OCI-LY1 (cell line): ENCODE measurements at regions not wholly inside any gene's neighbourhood (a gene's known extent, or its start where the extent isn't known, plus 50 kb on each side); places are given as distances from the start of the nearest gene placed in this dataset.

Experiments used
- H2AFZ ChIP-seq: fragments of 200-600 bp; sonication (generic), shearing (Covaris generic); 2 replicates; pipeline ENCODE4 v1.6.0; 2014; ENCODE audit warnings: antibody characterized with exemption, mild to moderate bottlenecking, low read length
- H3F3A ChIP-seq: fragments of 200-600 bp; sonication (generic), shearing (Covaris generic); 2 replicates; pipeline ENCODE4 v1.6.0; 2014; ENCODE audit warnings: mild to moderate bottlenecking, antibody characterized with exemption, low read length, moderate library complexity; ENCODE audit not compliant: insufficient read depth
- H3K27ac ChIP-seq: fragments of 200-600 bp; sonication (generic); 2 replicates; pipeline ENCODE4 v1.5.1; 2014; ENCODE audit warnings: low read length, mixed run types, mild to moderate bottlenecking, low read depth; ENCODE audit not compliant: poor library complexity, severe bottlenecking
- H3K27me3 ChIP-seq: fragments of 200-600 bp; sonication (generic); 2 replicates; pipeline ENCODE4 v1.6.0; 2014; ENCODE audit warnings: antibody characterized with exemption, mild to moderate bottlenecking, low read length, moderate library complexity; ENCODE audit not compliant: insufficient read depth
- H3K36me3 ChIP-seq: fragments of 200-600 bp; sonication (generic); 2 replicates; pipeline ENCODE4 v1.6.1; 2014; ENCODE audit warnings: mild to moderate bottlenecking, antibody characterized with exemption, low read length, moderate library complexity, mixed read lengths; ENCODE audit not compliant: insufficient read depth
- H3K4me1 ChIP-seq: fragments of 200-600 bp; sonication (generic); 2 replicates; pipeline ENCODE4 v1.5.1; 2014; ENCODE audit warnings: mild to moderate bottlenecking, low read length, moderate library complexity; ENCODE audit not compliant: insufficient read depth, severe bottlenecking
- H3K4me2 ChIP-seq: fragments of 200-600 bp; sonication (generic), shearing (Covaris generic); 2 replicates; pipeline ENCODE4 v1.6.1; 2014; ENCODE audit warnings: low read length
- H3K4me3 ChIP-seq: fragments of 200-600 bp; sonication (generic); 2 replicates; pipeline ENCODE4 v1.5.1; 2014; ENCODE audit warnings: low read length, low read depth, mild to moderate bottlenecking, mixed read lengths; ENCODE audit not compliant: poor library complexity, severe bottlenecking
- H3K79me2 ChIP-seq: fragments of 200-600 bp; shearing (Covaris generic); 2 replicates; pipeline ENCODE4 v1.6.1; 2016; ENCODE audit warnings: mixed run types, low read length, mixed read lengths; ENCODE audit not compliant: insufficient read depth
- H3K9ac ChIP-seq: fragments of 200-600 bp; sonication (generic), shearing (Covaris generic); 2 replicates; pipeline ENCODE4 v1.6.1; 2014; ENCODE audit warnings: mild to moderate bottlenecking, low read length, mixed read lengths
- H3K9me2 ChIP-seq: fragments of 200-600 bp; sonication (generic), shearing (Covaris generic); 2 replicates; pipeline ENCODE4 v1.6.1; 2014; ENCODE audit warnings: low read depth, mild to moderate bottlenecking, low read length, mixed read lengths
- H3K9me3 ChIP-seq: fragments of 200-600 bp; shearing (Covaris generic); 2 replicates; pipeline ENCODE4 v1.6.1; 2014; ENCODE audit warnings: low read length, mixed read lengths
- H4K20me1 ChIP-seq: fragments of 200-600 bp; sonication (generic), shearing (Covaris generic); 2 replicates; pipeline ENCODE4 v1.6.0; 2016; ENCODE audit warnings: mild to moderate bottlenecking, low read length; ENCODE audit not compliant: insufficient read depth
- EZH2 ChIP-seq: fragments of 200-600 bp; sonication (generic), shearing (Covaris generic); IDR thresholded peaks from 2 replicates; pipeline ENCODE4 v1.8.0; 2017; ENCODE audit warnings: borderline replicate concordance, mixed run types, mild to moderate bottlenecking, antibody characterized with exemption, low read length, moderate library complexity, mixed read lengths
- TF ChIP-seq, protein P1 (sequence below): fragments of 200-600 bp; sonication (generic), shearing (Covaris generic); IDR thresholded peaks from 2 replicates; pipeline ENCODE4 v1.5.1; 2017; ENCODE audit warnings: mild to moderate bottlenecking, antibody characterized with exemption, low read length, moderate library complexity, mixed read lengths

GRCh38 chr2:173545364-173545763 is 190.7 kb downstream of the CDCA7 start:
- no peaks in the 10 kb centered on the region; the same call in 1 of the 2 replicates for H3K27me3 ChIP-seq
- no peak overlapping the region for H3K4me2 ChIP-seq
- H3F3A ChIP-seq = no peaks in the 10 kb centered on the region
- H3K79me2 ChIP-seq = no peaks in the 10 kb centered on the region
- H3K9ac ChIP-seq = no peak overlapping the region
- H2AFZ ChIP-seq = no peak overlapping the region
- no peak overlapping the region for H3K27ac ChIP-seq
- no peaks in the 10 kb centered on the region for H3K36me3 ChIP-seq
- no peaks in the 10 kb centered on the region for H4K20me1 ChIP-seq
- TF ChIP-seq, protein P1, sequence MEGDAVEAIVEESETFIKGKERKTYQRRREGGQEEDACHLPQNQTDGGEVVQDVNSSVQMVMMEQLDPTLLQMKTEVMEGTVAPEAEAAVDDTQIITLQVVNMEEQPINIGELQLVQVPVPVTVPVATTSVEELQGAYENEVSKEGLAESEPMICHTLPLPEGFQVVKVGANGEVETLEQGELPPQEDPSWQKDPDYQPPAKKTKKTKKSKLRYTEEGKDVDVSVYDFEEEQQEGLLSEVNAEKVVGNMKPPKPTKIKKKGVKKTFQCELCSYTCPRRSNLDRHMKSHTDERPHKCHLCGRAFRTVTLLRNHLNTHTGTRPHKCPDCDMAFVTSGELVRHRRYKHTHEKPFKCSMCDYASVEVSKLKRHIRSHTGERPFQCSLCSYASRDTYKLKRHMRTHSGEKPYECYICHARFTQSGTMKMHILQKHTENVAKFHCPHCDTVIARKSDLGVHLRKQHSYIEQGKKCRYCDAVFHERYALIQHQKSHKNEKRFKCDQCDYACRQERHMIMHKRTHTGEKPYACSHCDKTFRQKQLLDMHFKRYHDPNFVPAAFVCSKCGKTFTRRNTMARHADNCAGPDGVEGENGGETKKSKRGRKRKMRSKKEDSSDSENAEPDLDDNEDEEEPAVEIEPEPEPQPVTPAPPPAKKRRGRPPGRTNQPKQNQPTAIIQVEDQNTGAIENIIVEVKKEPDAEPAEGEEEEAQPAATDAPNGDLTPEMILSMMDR = no peak
- TF ChIP-seq EZH2 = no peak
- no peaks in the 10 kb centered on the region for H3K4me1 ChIP-seq
- H3K9me3 ChIP-seq = no peaks in the 10 kb centered on the region
- no peak overlapping the region for H3K4me3 ChIP-seq
- H3K9me2 ChIP-seq = no peaks in the 10 kb centered on the region

DNA sequence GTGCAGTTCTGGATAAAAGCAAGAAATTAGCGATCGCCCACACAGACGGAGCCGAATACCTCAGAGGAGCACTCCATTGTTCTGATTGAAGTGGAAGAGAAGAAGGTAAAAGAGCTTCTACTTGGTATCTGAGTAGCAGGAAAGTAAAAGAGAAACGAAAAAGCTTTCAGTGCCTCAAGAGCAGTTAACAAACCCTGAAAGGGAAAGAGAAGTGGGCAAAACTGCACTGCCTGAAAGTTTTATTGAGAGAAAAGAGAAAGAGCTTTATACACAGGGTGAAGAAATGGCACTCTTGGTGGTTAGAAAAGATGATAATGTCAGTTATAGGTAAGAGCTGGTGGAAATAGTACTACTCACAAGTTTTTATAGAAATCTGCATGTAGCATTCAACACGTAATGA is 192.8 kb downstream of the CDCA7 start:
- no peak overlapping the region for H3K27ac ChIP-seq
- no peak overlapping the region for H3K4me2 ChIP-seq
- H3F3A ChIP-seq = no peaks in the 10 kb centered on the region
- no peak for TF ChIP-seq EZH2
- TF ChIP-seq, protein P1 = no peak
- no peak overlapping the region for H3K4me3 ChIP-seq
- no peak overlapping the region for H2AFZ ChIP-seq
- H3K27me3 ChIP-seq = no peaks in the 10 kb centered on the region; the same call in 1 of the 2 replicates
- H3K79me2 ChIP-seq = no peaks in the 10 kb centered on the region
- H3K4me1 ChIP-seq = no peaks in the 10 kb centered on the region
- H3K36me3 ChIP-seq = no peaks in the 10 kb centered on the region
- H3K9ac ChIP-seq = no peak overlapping the region
- H3K9me2 ChIP-seq = no peaks in the 10 kb centered on the region
- no peaks in the 10 kb centered on the region for H4K20me1 ChIP-seq
- H3K9me3 ChIP-seq = no peaks in the 10 kb centered on the region

DNA sequence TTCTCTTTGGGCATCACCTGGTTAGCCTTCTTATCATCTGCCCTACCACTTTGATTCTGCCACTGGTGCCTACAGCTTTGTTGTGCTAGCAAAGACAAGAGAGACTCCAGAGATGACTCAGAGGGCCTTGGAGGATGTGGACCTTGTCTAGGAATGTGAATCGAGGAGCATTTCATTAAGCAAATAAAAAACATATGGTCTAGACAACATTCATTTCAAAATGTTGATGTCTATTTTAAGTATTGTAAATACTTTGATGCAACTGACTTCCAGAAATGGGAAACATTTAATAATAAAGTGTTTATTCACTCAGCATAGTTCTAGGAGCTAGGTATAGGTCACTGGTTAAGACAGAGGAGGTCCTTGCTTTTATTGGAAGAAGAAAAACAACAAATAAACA is 195.5 kb downstream of the CDCA7 start:
- Histone ChIP-seq H3K79me2 (no peaks in the 10 kb centered on the region), H3K27ac (no peak overlapping the region), H3K9me3 (no peaks in the 10 kb centered on the region), H3K36me3 (no peaks in the 10 kb centered on the region), H3K4me2 (no peak overlapping the region), H3K9ac (no peak overlapping the region), H3K9me2 (no peaks in the 10 kb centered on the region), H3F3A (no peaks in the 10 kb centered on the region), H3K4me1 (no peaks in the 10 kb centered on the region), H3K27me3 (no peaks in the 10 kb centered on the region; the same call in 1 of the 2 replicates), H2AFZ (no peak overlapping the region), H4K20me1 (no peaks in the 10 kb centered on the region), H3K4me3 (no peak overlapping the region)
- no peak for TF ChIP-seq EZH2
- TF ChIP-seq, protein P1 = no peak
